Lung (tissue), 11 donors: ENCODE measurements at regions not wholly inside any gene's neighbourhood (a gene's known extent, or its start where the extent isn't known, plus 50 kb on each side); places are given as distances from the start of the nearest gene placed in this dataset.

Experiments used
- ATAC-seq: fragments of 200-7000 bp; cut with Tn5 transposase; one replicate; pipeline ENCODE4 v1.9.1; 2020; ENCODE audit warnings: moderate number of reproducible peaks; ENCODE audit not compliant: insufficient read depth, low FRiP score
- DNase-seq, 3 donors: peaks; one replicate each; pipeline ENCODE4 v3.0.0-alpha.2; 2013 to 2017
- H3K27ac ChIP-seq, 2 donors: one replicate each; pipeline ENCODE4 v1.5.1; 2013; ENCODE audit warnings: mild to moderate bottlenecking in 2 of 2, moderate library complexity in 2 of 2, control low read depth in 1 of 2, inconsistent platforms in 1 of 2, low read depth in 1 of 2, low read length in 1 of 2
- H3K27me3 ChIP-seq, 3 donors: one replicate each; pipeline ENCODE4 v1.5.1; 2013; ENCODE audit warnings: low read length in 2 of 3; ENCODE audit not compliant: control insufficient read depth in 3 of 3, insufficient read depth in 3 of 3
- H3K36me3 ChIP-seq, 4 donors: one replicate each; pipeline ENCODE4 v1.5.1; 2013; ENCODE audit warnings: low read length in 4 of 4, mild to moderate bottlenecking in 1 of 4, moderate library complexity in 1 of 4; ENCODE audit not compliant: control insufficient read depth in 4 of 4, insufficient read depth in 4 of 4
- H3K4me1 ChIP-seq, 5 donors: one replicate each; pipeline ENCODE4 v1.5.1; 2013; ENCODE audit warnings: low read length in 5 of 5, mild to moderate bottlenecking in 2 of 5, moderate library complexity in 1 of 5; ENCODE audit not compliant: control insufficient read depth in 5 of 5, insufficient read depth in 5 of 5
- H3K4me3 ChIP-seq: one replicate; pipeline ENCODE4 v1.5.1; 2013; ENCODE audit warnings: mild to moderate bottlenecking, control low read depth, moderate library complexity
- H3K9ac ChIP-seq, 2 donors: one replicate each; pipeline ENCODE4 v1.5.1; 2013; ENCODE audit warnings: low read length in 2 of 2, control low read depth in 1 of 2; ENCODE audit not compliant: insufficient read depth in 1 of 2
- H3K9me3 ChIP-seq, 4 donors: one replicate each; pipeline ENCODE4 v1.5.1; 2013; ENCODE audit warnings: low read length in 3 of 4, mild to moderate bottlenecking in 1 of 4, moderate library complexity in 1 of 4; ENCODE audit not compliant: control insufficient read depth in 4 of 4, insufficient read depth in 3 of 4
- CTCF ChIP-seq: IDR thresholded peaks from 2 replicates; pipeline ENCODE4 v1.5.1; 2012; ENCODE audit warnings: mild to moderate bottlenecking; ENCODE audit errors: control extremely low read depth, extremely low read depth
- WGBS, 2 donors: extraction: QIAGEN DNeasy Blood & Tissue Kit; methylation state at CpG; one replicate each; pipeline ENCODE4 v1.1.7; 2013; 5-methylcytosine and 5-hydroxymethylcytosine counted together
- donor health status: control.
- donor health status: control.
- donor health status: Bipolar disorder and iron deficiency.
- donor health status: healthy.
- donor health status: DM: yes; HTN: yes; CAD: no.

- no peaks in the 10 kb centered on the region for H3K9me3 ChIP-seq
- H3K4me3 ChIP-seq, result no peak overlapping the region
- H3K4me1 ChIP-seq, result peaks cover 0 to 29% (median 18%) of the 10 kb centered on the region in 5 donors
- H3K9ac ChIP-seq, result no peak overlapping the region
- no peaks in the 10 kb centered on the region for H3K27me3 ChIP-seq
- no peak for TF ChIP-seq CTCF
- no peaks in the 10 kb centered on the region for H3K36me3 ChIP-seq
- H3K27ac ChIP-seq, result no peak overlapping the region
- DNase-seq, result no peak
- WGBS, 2 donors, result 78 to 86% methylated on average over 6 of the region's 6 CpGs
- ATAC-seq, result no peak
Observed at GRCh38 chr5:124580512-124580911, 165.9 kb downstream of the ZNF608 start.

GRCh38 chr5:124576848-124577409, 169.5 kb downstream of the ZNF608 start:
- Histone ChIP-seq H3K9ac (no peak overlapping the region), H3K27ac (no peak overlapping the region), H3K9me3 (no peaks in the 10 kb centered on the region), H3K36me3 (no peaks in the 10 kb centered on the region), H3K4me3 (no peak overlapping the region), H3K27me3 (no peaks in the 10 kb centered on the region), H3K4me1 (peaks cover 0 to 23% (median 6%) of the 10 kb centered on the region in 5 donors)
- DNase-seq, result no peak
- no peak for TF ChIP-seq CTCF
- 70 to 83% methylated on average over 4 of the region's 4 CpGs for WGBS, 2 donors
- ATAC-seq, result no peak

GRCh38 chr5:124575725-124576124, 170.7 kb downstream of the ZNF608 start:
- peaks cover 0 to 13% (median 0%) of the 10 kb centered on the region in 5 donors for H3K4me1 ChIP-seq
- WGBS, 2 donors, result 87 to 91% methylated on average over 7 of the region's 7 CpGs
- ATAC-seq, result no peak
- H3K9ac ChIP-seq, result no peak overlapping the region
- H3K36me3 ChIP-seq, result no peaks in the 10 kb centered on the region
- no peak overlapping the region for H3K4me3 ChIP-seq
- no peak overlapping the region for H3K27ac ChIP-seq
- no peaks in the 10 kb centered on the region for H3K9me3 ChIP-seq
- no peak for TF ChIP-seq CTCF
- H3K27me3 ChIP-seq, result no peaks in the 10 kb centered on the region
- DNase-seq, result no peak
